HCT116 (cell line): ENCODE measurements at regions not wholly inside any gene's neighbourhood (a gene's known extent, or its start where the extent isn't known, plus 50 kb on each side); places are given as distances from the start of the nearest gene placed in this dataset.
A peak's percentile ranks its signal among the peaks of the same experiment; 100 is the strongest.

Experiments used
- ATAC-seq: fragments of 200-7000 bp; cut with Tn5 transposase; 2 replicates; pipeline ENCODE4 v1.9.1; 2020; ENCODE audit warnings: mild to moderate bottlenecking, moderate library complexity
- BruUV-seq: library from RNA; stranded (reverse); fragments of 400-500 nt; replicated peaks from 2 replicates; lab custom pipeline; 2021; lab: Mats Ljungman, UMichigan
- CTCF ChIA-PET: fragments of 300-600 bp; sonication (Branson Sonifier 250); formaldehyde crosslinking; loops from one replicate; lab custom pipeline; 2021; ENCODE audit warnings: antibody characterized with exemption; lab: Charles Lee
- POLR2A ChIA-PET: fragments of 300-600, 350-600 bp; sonication (Branson Sonifier 250); formaldehyde crosslinking; loops from one replicate; lab custom pipeline; 2021; ENCODE audit warnings: antibody characterized with exemption; lab: Charles Lee
- RAD21 ChIA-PET, 2 experiments: fragments of 300-600 bp; sonication (Branson Sonifier 250); formaldehyde crosslinking; loops; one replicate each; lab custom pipeline; 2023; ENCODE audit warnings: low total read pairs in 2 of 2; ENCODE audit not compliant: uncharacterized antibody in 2 of 2, unreplicated experiment in 2 of 2, low non-redundant PET in 1 of 2; lab: Charles Lee
- DNase-seq: peaks from one replicate; pipeline ENCODE4 v3.0.0-alpha.2; 2010; ENCODE audit warnings: low read depth, low spot score
- H2AFZ ChIP-seq: fragments of 200-600 bp; shearing (Covaris generic), sonication (generic); 2 replicates; pipeline ENCODE4 v1.6.1; 2017; ENCODE audit warnings: low read depth, mixed run types, mixed read lengths, antibody characterized with exemption, low read length; ENCODE audit not compliant: poor library complexity, severe bottlenecking
- H3K27ac ChIP-seq: 2 replicates; pipeline ENCODE4 v1.5.1; 2012; ENCODE audit warnings: low read depth, low read length
- H3K27me3 ChIP-seq: fragments of 200-600 bp; sonication (generic); 2 replicates; pipeline ENCODE4 v1.6.1; 2016; ENCODE audit warnings: mixed run types, low read length, mixed read lengths; ENCODE audit not compliant: insufficient read depth
- H3K36me3 ChIP-seq, 2 experiments: fragments of 200-500 bp in 1 of 2; fragments of 200-600 bp in 1 of 2; sonication (Bioruptor generic) in 1 of 2; sonication (generic) in 1 of 2; 2 replicates each; pipeline versions ENCODE4 v1.5.1 to v1.6.1; 2014 to 2016; ENCODE audit warnings: low read length in 2 of 2, inconsistent platforms in 1 of 2, mixed read lengths in 1 of 2, mixed run types in 1 of 2; ENCODE audit not compliant: insufficient read depth in 2 of 2, control insufficient read depth in 1 of 2
- H3K4me1 ChIP-seq, 2 experiments: fragments of 200-600 bp in 1 of 2; sonication (generic) in 1 of 2; 2 replicates each; pipeline versions ENCODE4 v1.5.1 to v1.6.1; 2012 to 2017; ENCODE audit warnings: low read length in 2 of 2, inconsistent platforms in 1 of 2, mild to moderate bottlenecking in 1 of 2, mixed read lengths in 1 of 2, mixed run types in 1 of 2, moderate library complexity in 1 of 2; ENCODE audit not compliant: insufficient read depth in 2 of 2, control insufficient read depth in 1 of 2
- H3K4me2 ChIP-seq: fragments of 200-600 bp; sonication (generic); 2 replicates; pipeline ENCODE4 v1.6.1; 2017; ENCODE audit warnings: mixed run types, low read length, mixed read lengths
- H3K4me3 ChIP-seq, 2 experiments: fragments of 200-600 bp in 1 of 2; sonication (generic) in 1 of 2; replicated peaks in 1 of 2; 2 replicates each; pipeline ENCODE4 v1.5.1; 2011 to 2016; ENCODE audit warnings: low read length in 2 of 2, control low read depth in 1 of 2, low read depth in 1 of 2, mild to moderate bottlenecking in 1 of 2, mixed read lengths in 1 of 2, mixed run types in 1 of 2
- H3K79me2 ChIP-seq: fragments of 200-600 bp; sonication (generic); 2 replicates; pipeline ENCODE4 v1.6.1; 2017; ENCODE audit warnings: mild to moderate bottlenecking, mixed run types, low read length, moderate library complexity, mixed read lengths; ENCODE audit not compliant: insufficient read depth
- H3K9ac ChIP-seq: fragments of 200-600 bp; sonication (generic); 2 replicates; pipeline ENCODE4 v1.6.1; 2016; ENCODE audit warnings: low read length, mixed read lengths
- H3K9me2 ChIP-seq: fragments of 200-600 bp; sonication (generic), shearing (Covaris generic); 2 replicates; pipeline ENCODE4 v1.6.1; 2017; ENCODE audit warnings: mixed run types, mild to moderate bottlenecking, moderate library complexity; ENCODE audit not compliant: insufficient read depth
- H3K9me3 ChIP-seq, 2 experiments: fragments of 200-500 bp in 1 of 2; fragments of 200-600 bp in 1 of 2; sonication (Bioruptor generic) in 1 of 2; sonication (generic) in 1 of 2; 2 replicates each; pipeline ENCODE4 v1.6.1; 2014 to 2017; ENCODE audit warnings: low read length in 2 of 2, mixed read lengths in 2 of 2, inconsistent platforms in 1 of 2, low read depth in 1 of 2, mild to moderate bottlenecking in 1 of 2, mixed run types in 1 of 2, moderate library complexity in 1 of 2; ENCODE audit not compliant: control insufficient read depth in 1 of 2, insufficient read depth in 1 of 2
- H4K20me1 ChIP-seq: fragments of 200-600 bp; sonication (generic), shearing (Covaris generic); 2 replicates; pipeline ENCODE4 v1.6.1; 2017; ENCODE audit warnings: mixed run types, mild to moderate bottlenecking, moderate library complexity; ENCODE audit not compliant: insufficient read depth
- ATF3 ChIP-seq: IDR thresholded peaks from 2 replicates; pipeline ENCODE4 v1.6.1; 2012
- CEBPB ChIP-seq: IDR thresholded peaks from 2 replicates; pipeline ENCODE4 v1.6.1; 2012; ENCODE audit warnings: low read depth
- ELF1 ChIP-seq: IDR thresholded peaks from 2 replicates; pipeline ENCODE4 v1.6.1; 2012; ENCODE audit warnings: low read depth, borderline replicate concordance
- EZH2phosphoT487 ChIP-seq: fragments of 200-600 bp; IDR thresholded peaks from 2 replicates; pipeline ENCODE4 v1.6.1; 2018; ENCODE audit warnings: antibody characterized with exemption, borderline replicate concordance
- FOSL1 ChIP-seq: IDR thresholded peaks from 2 replicates; pipeline ENCODE4 v1.6.1; 2012; ENCODE audit warnings: low read depth
- POLR2A ChIP-seq: IDR thresholded peaks from 2 replicates; pipeline ENCODE4 v1.7.0; 2011; ENCODE audit warnings: borderline replicate concordance; ENCODE audit not compliant: insufficient read depth, insufficient read length; ENCODE audit errors: extremely low read depth
- RAD21 ChIP-seq: IDR thresholded peaks from 2 replicates; pipeline ENCODE4 v1.6.1; 2012; ENCODE audit warnings: low read depth, mild to moderate bottlenecking
- REST ChIP-seq: IDR thresholded peaks from 2 replicates; pipeline ENCODE4 v1.6.1; 2012; ENCODE audit warnings: low read depth
- SIN3A ChIP-seq: IDR thresholded peaks from 2 replicates; pipeline ENCODE4 v1.6.1; 2012; ENCODE audit warnings: low read depth
- SP1 ChIP-seq: IDR thresholded peaks from 2 replicates; pipeline ENCODE4 v1.6.1; 2012; ENCODE audit warnings: low read depth
- YY1 ChIP-seq: IDR thresholded peaks from 2 replicates; pipeline ENCODE4 v1.6.1; 2011; ENCODE audit warnings: low read length, low read depth, moderate library complexity, mild to moderate bottlenecking; ENCODE audit not compliant: insufficient replicate concordance; ENCODE audit errors: extremely low read depth
- ZNF274 ChIP-seq: fragments of 200-500 bp; sonication (Bioruptor generic); IDR thresholded peaks from 2 replicates; pipeline ENCODE4 v1.6.1; 2014; ENCODE audit warnings: mild to moderate bottlenecking, low read depth, low read length, inconsistent platforms
- intact Hi-C: fragments of 100-400 bp; cut with micrococcal nuclease; formaldehyde crosslinking; loops from 2 replicates; pipeline ENCODE4 v1.10.0; 2022

GRCh38 chr2:138950486-138950885 is 170.3 kb upstream of the NXPH2 start:
- Histone ChIP-seq H3K4me3 (no peak overlapping the region), H3K36me3 (no peaks in the 10 kb centered on the region), H2AFZ (no peak overlapping the region), H4K20me1 (no peaks in the 10 kb centered on the region), H3K27me3 (peaks cover 14% of the 10 kb centered on the region), H3K9ac (no peak overlapping the region), H3K9me2 (no peaks in the 10 kb centered on the region), H3K9me3 (no peaks in the 10 kb centered on the region; a peak in 1 of 4 replicates), H3K79me2 (no peaks in the 10 kb centered on the region), H3K27ac (no peak overlapping the region; the same call in 1 of the 2 replicates), H3K4me1 (peaks cover 27 to 44% of the 10 kb centered on the region in 2 experiments), H3K4me2 (peak overlapping the region; percentile 58)
- ChIA-PET RAD21 (no interaction called here), POLR2A (no interaction called here), CTCF (no interaction called here)
- DNase-seq (no peak), ATAC-seq (no peak)
- intact Hi-C loops: no loop called here
- no peak for TF ChIP-seq SIN3A
- TF ChIP-seq SP1: no peak
- no peak for TF ChIP-seq EZH2phosphoT487
- no peak for TF ChIP-seq CEBPB
- TF ChIP-seq ELF1: no peak
- no peak for TF ChIP-seq ATF3
- TF ChIP-seq YY1: no peak
- no peak for TF ChIP-seq POLR2A
- no peak for TF ChIP-seq RAD21
- TF ChIP-seq ZNF274: no peak
- TF ChIP-seq REST: no peak
- no peak for TF ChIP-seq FOSL1
- BruUV-seq: no TSS peak
